HCT116 (cell line): ENCODE measurements at regions not wholly inside any gene's neighbourhood (a gene's known extent, or its start where the extent isn't known, plus 50 kb on each side); places are given as distances from the start of the nearest gene placed in this dataset.

Experiments
- ATAC-seq: fragments of 200-7000 bp; cut with Tn5 transposase; 2 replicates; pipeline ENCODE4 v1.9.1; 2020; ENCODE audit warnings: mild to moderate bottlenecking, moderate library complexity
- BruUV-seq: library from RNA; stranded (reverse); fragments of 400-500 nt; replicated peaks from 2 replicates; lab custom pipeline; 2021; lab: Mats Ljungman, UMichigan
- CTCF ChIA-PET: fragments of 300-600 bp; sonication (Branson Sonifier 250); formaldehyde crosslinking; loops from one replicate; lab custom pipeline; 2021; ENCODE audit warnings: antibody characterized with exemption; lab: Charles Lee
- POLR2A ChIA-PET: fragments of 300-600, 350-600 bp; sonication (Branson Sonifier 250); formaldehyde crosslinking; loops from one replicate; lab custom pipeline; 2021; ENCODE audit warnings: antibody characterized with exemption; lab: Charles Lee
- RAD21 ChIA-PET, 2 experiments: fragments of 300-600 bp; sonication (Branson Sonifier 250); formaldehyde crosslinking; loops; one replicate each; lab custom pipeline; 2023; ENCODE audit warnings: low total read pairs in 2 of 2; ENCODE audit not compliant: uncharacterized antibody in 2 of 2, unreplicated experiment in 2 of 2, low non-redundant PET in 1 of 2; lab: Charles Lee
- DNase-seq: peaks from one replicate; pipeline ENCODE4 v3.0.0-alpha.2; 2010; ENCODE audit warnings: low read depth, low spot score
- H2AFZ ChIP-seq: fragments of 200-600 bp; shearing (Covaris generic), sonication (generic); 2 replicates; pipeline ENCODE4 v1.6.1; 2017; ENCODE audit warnings: low read depth, mixed run types, mixed read lengths, antibody characterized with exemption, low read length; ENCODE audit not compliant: poor library complexity, severe bottlenecking
- H3K27ac ChIP-seq: 2 replicates; pipeline ENCODE4 v1.5.1; 2012; ENCODE audit warnings: low read depth, low read length
- H3K27me3 ChIP-seq: fragments of 200-600 bp; sonication (generic); 2 replicates; pipeline ENCODE4 v1.6.1; 2016; ENCODE audit warnings: mixed run types, low read length, mixed read lengths; ENCODE audit not compliant: insufficient read depth
- H3K36me3 ChIP-seq, 2 experiments: fragments of 200-500 bp in 1 of 2; fragments of 200-600 bp in 1 of 2; sonication (Bioruptor generic) in 1 of 2; sonication (generic) in 1 of 2; 2 replicates each; pipeline versions ENCODE4 v1.5.1 to v1.6.1; 2014 to 2016; ENCODE audit warnings: low read length in 2 of 2, inconsistent platforms in 1 of 2, mixed read lengths in 1 of 2, mixed run types in 1 of 2; ENCODE audit not compliant: insufficient read depth in 2 of 2, control insufficient read depth in 1 of 2
- H3K4me1 ChIP-seq, 2 experiments: fragments of 200-600 bp in 1 of 2; sonication (generic) in 1 of 2; 2 replicates each; pipeline versions ENCODE4 v1.5.1 to v1.6.1; 2012 to 2017; ENCODE audit warnings: low read length in 2 of 2, inconsistent platforms in 1 of 2, mild to moderate bottlenecking in 1 of 2, mixed read lengths in 1 of 2, mixed run types in 1 of 2, moderate library complexity in 1 of 2; ENCODE audit not compliant: insufficient read depth in 2 of 2, control insufficient read depth in 1 of 2
- H3K4me2 ChIP-seq: fragments of 200-600 bp; sonication (generic); 2 replicates; pipeline ENCODE4 v1.6.1; 2017; ENCODE audit warnings: mixed run types, low read length, mixed read lengths
- H3K4me3 ChIP-seq, 2 experiments: fragments of 200-600 bp in 1 of 2; sonication (generic) in 1 of 2; replicated peaks in 1 of 2; 2 replicates each; pipeline ENCODE4 v1.5.1; 2011 to 2016; ENCODE audit warnings: low read length in 2 of 2, control low read depth in 1 of 2, low read depth in 1 of 2, mild to moderate bottlenecking in 1 of 2, mixed read lengths in 1 of 2, mixed run types in 1 of 2
- H3K79me2 ChIP-seq: fragments of 200-600 bp; sonication (generic); 2 replicates; pipeline ENCODE4 v1.6.1; 2017; ENCODE audit warnings: mild to moderate bottlenecking, mixed run types, low read length, moderate library complexity, mixed read lengths; ENCODE audit not compliant: insufficient read depth
- H3K9ac ChIP-seq: fragments of 200-600 bp; sonication (generic); 2 replicates; pipeline ENCODE4 v1.6.1; 2016; ENCODE audit warnings: low read length, mixed read lengths
- H3K9me2 ChIP-seq: fragments of 200-600 bp; sonication (generic), shearing (Covaris generic); 2 replicates; pipeline ENCODE4 v1.6.1; 2017; ENCODE audit warnings: mixed run types, mild to moderate bottlenecking, moderate library complexity; ENCODE audit not compliant: insufficient read depth
- H3K9me3 ChIP-seq, 2 experiments: fragments of 200-500 bp in 1 of 2; fragments of 200-600 bp in 1 of 2; sonication (Bioruptor generic) in 1 of 2; sonication (generic) in 1 of 2; 2 replicates each; pipeline ENCODE4 v1.6.1; 2014 to 2017; ENCODE audit warnings: low read length in 2 of 2, mixed read lengths in 2 of 2, inconsistent platforms in 1 of 2, low read depth in 1 of 2, mild to moderate bottlenecking in 1 of 2, mixed run types in 1 of 2, moderate library complexity in 1 of 2; ENCODE audit not compliant: control insufficient read depth in 1 of 2, insufficient read depth in 1 of 2
- H4K20me1 ChIP-seq: fragments of 200-600 bp; sonication (generic), shearing (Covaris generic); 2 replicates; pipeline ENCODE4 v1.6.1; 2017; ENCODE audit warnings: mixed run types, mild to moderate bottlenecking, moderate library complexity; ENCODE audit not compliant: insufficient read depth
- CBX3 ChIP-seq: IDR thresholded peaks from 2 replicates; pipeline ENCODE4 v1.6.1; 2012; ENCODE audit warnings: low read depth
- CEBPB ChIP-seq: IDR thresholded peaks from 2 replicates; pipeline ENCODE4 v1.6.1; 2012; ENCODE audit warnings: low read depth
- CTCF ChIP-seq, 3 experiments: fragments of 200-600 bp in 1 of 3; sonication (generic) in 1 of 3; IDR thresholded peaks in 2 of 3; conservative IDR thresholded peaks in 1 of 3; 2 replicates each; pipeline ENCODE4 v1.5.1; 2012 to 2017; ENCODE audit warnings: low read depth in 2 of 3, low read length in 2 of 3, antibody characterized with exemption in 1 of 3, borderline replicate concordance in 1 of 3, control low read depth in 1 of 3, mild to moderate bottlenecking in 1 of 3, mixed read lengths in 1 of 3, mixed run types in 1 of 3, moderate library complexity in 1 of 3; ENCODE audit not compliant: insufficient read depth in 1 of 3
- EGR1 ChIP-seq: IDR thresholded peaks from 2 replicates; pipeline ENCODE4 v1.6.1; 2012; ENCODE audit warnings: low read depth
- POLR2A ChIP-seq: IDR thresholded peaks from 2 replicates; pipeline ENCODE4 v1.7.0; 2011; ENCODE audit warnings: borderline replicate concordance; ENCODE audit not compliant: insufficient read depth, insufficient read length; ENCODE audit errors: extremely low read depth
- POLR2AphosphoS5 ChIP-seq: IDR thresholded peaks from 2 replicates; pipeline ENCODE4 v1.6.1; 2011; ENCODE audit warnings: mild to moderate bottlenecking, low read depth, low read length, moderate library complexity
- SIN3A ChIP-seq: IDR thresholded peaks from 2 replicates; pipeline ENCODE4 v1.6.1; 2012; ENCODE audit warnings: low read depth
- TCF7L2 ChIP-seq: IDR thresholded peaks from 2 replicates; pipeline ENCODE4 v1.7.0; 2011; ENCODE audit warnings: borderline replicate concordance, inconsistent platforms; ENCODE audit not compliant: insufficient read depth, insufficient read length; ENCODE audit errors: extremely low read depth
- YY1 ChIP-seq: IDR thresholded peaks from 2 replicates; pipeline ENCODE4 v1.6.1; 2011; ENCODE audit warnings: low read length, low read depth, moderate library complexity, mild to moderate bottlenecking; ENCODE audit not compliant: insufficient replicate concordance; ENCODE audit errors: extremely low read depth
- ZNF274 ChIP-seq: fragments of 200-500 bp; sonication (Bioruptor generic); IDR thresholded peaks from 2 replicates; pipeline ENCODE4 v1.6.1; 2014; ENCODE audit warnings: mild to moderate bottlenecking, low read depth, low read length, inconsistent platforms
- intact Hi-C: fragments of 100-400 bp; cut with micrococcal nuclease; formaldehyde crosslinking; loops from 2 replicates; pipeline ENCODE4 v1.10.0; 2022
- TF ChIP-seq, protein P1 (sequence below): IDR thresholded peaks from 2 replicates; pipeline ENCODE4 v1.6.1; 2012
- TF ChIP-seq, protein P2 (sequence below): IDR thresholded peaks from 2 replicates; pipeline ENCODE4 v1.6.1; 2012; ENCODE audit warnings: low read depth

GRCh38 chr13:56917966-56918365 lies 222.8 kb upstream of the PRR20A start (continued):
- TF ChIP-seq SIN3A, result no peak
- TF ChIP-seq, protein P1, sequence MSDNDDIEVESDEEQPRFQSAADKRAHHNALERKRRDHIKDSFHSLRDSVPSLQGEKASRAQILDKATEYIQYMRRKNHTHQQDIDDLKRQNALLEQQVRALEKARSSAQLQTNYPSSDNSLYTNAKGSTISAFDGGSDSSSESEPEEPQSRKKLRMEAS, result no peak
- no peak for TF ChIP-seq CBX3
- no peak for TF ChIP-seq TCF7L2
- no peak for TF ChIP-seq ZNF274
- TF ChIP-seq POLR2AphosphoS5, result no peak

DNA sequence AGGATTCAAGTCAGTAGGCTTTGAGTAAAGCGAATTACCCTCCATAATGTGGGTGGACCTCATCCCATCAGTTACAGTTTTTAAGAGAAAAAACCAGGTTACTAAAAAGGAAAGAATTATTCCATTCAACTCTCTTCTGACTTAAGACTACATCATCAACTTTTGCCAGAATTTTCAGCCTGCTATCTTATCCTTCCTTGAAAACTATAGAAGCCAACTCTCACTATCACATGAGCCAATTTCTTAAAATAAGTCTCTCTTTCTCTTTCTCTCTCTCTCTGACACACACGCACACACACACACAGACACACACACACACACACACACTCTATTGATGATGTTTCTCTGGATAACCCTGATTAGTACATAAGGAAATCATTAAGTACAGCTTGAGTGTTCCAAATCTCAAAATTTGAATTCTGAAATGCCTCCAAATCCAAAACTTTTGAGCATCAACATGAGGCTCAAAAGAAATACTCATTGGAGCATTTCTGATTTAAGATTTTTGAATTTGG lies 217.0 kb upstream of the PRR20A start:
- no TSS peak for BruUV-seq
- ATAC-seq (no peak), DNase-seq (no peak)
- H3K27me3 ChIP-seq, result no peaks in the 10 kb centered on the region
- H3K4me3 ChIP-seq, result no peak overlapping the region
- TF ChIP-seq, protein P1, result no peak
- TF ChIP-seq CTCF (IDR thresholded peaks at IDR 0.05 in 2 of 3, conservative IDR thresholded peaks at IDR 0.05 in 1 of 3; ENCODE audit: borderline replicate concordance in 1 of 3, insufficient read depth in 1 of 3, low read depth in 2 of 3, low read length in 2 of 3) (no peak), YY1 (no peak), CEBPB (no peak), EGR1 (no peak), POLR2A (no peak), SIN3A (no peak)
- TF ChIP-seq, protein P2, sequence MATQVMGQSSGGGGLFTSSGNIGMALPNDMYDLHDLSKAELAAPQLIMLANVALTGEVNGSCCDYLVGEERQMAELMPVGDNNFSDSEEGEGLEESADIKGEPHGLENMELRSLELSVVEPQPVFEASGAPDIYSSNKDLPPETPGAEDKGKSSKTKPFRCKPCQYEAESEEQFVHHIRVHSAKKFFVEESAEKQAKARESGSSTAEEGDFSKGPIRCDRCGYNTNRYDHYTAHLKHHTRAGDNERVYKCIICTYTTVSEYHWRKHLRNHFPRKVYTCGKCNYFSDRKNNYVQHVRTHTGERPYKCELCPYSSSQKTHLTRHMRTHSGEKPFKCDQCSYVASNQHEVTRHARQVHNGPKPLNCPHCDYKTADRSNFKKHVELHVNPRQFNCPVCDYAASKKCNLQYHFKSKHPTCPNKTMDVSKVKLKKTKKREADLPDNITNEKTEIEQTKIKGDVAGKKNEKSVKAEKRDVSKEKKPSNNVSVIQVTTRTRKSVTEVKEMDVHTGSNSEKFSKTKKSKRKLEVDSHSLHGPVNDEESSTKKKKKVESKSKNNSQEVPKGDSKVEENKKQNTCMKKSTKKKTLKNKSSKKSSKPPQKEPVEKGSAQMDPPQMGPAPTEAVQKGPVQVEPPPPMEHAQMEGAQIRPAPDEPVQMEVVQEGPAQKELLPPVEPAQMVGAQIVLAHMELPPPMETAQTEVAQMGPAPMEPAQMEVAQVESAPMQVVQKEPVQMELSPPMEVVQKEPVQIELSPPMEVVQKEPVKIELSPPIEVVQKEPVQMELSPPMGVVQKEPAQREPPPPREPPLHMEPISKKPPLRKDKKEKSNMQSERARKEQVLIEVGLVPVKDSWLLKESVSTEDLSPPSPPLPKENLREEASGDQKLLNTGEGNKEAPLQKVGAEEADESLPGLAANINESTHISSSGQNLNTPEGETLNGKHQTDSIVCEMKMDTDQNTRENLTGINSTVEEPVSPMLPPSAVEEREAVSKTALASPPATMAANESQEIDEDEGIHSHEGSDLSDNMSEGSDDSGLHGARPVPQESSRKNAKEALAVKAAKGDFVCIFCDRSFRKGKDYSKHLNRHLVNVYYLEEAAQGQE, result no peak
- H3K9ac ChIP-seq, result no peak overlapping the region
- no peaks in the 10 kb centered on the region for H3K79me2 ChIP-seq
- ChIA-PET RAD21 (no interaction called here), POLR2A (no interaction called here), CTCF (no interaction called here)
- no peak overlapping the region for H2AFZ ChIP-seq
- H3K27ac ChIP-seq, result no peak overlapping the region
- no peaks in the 10 kb centered on the region for H3K9me2 ChIP-seq
- H3K9me3 ChIP-seq, result peaks cover 13% of the 10 kb centered on the region in 2 experiments; a peak in 2 of 4 replicates
- H3K4me1 ChIP-seq, result no peaks in the 10 kb centered on the region
- no peaks in the 10 kb centered on the region for H4K20me1 ChIP-seq
- H3K4me2 ChIP-seq, result no peak overlapping the region
- intact Hi-C loops, result no loop called here
- H3K36me3 ChIP-seq, result no peaks in the 10 kb centered on the region
